MM.1S (cell line): ENCODE measurements at regions not wholly inside any gene's neighbourhood (a gene's known extent, or its start where the extent isn't known, plus 50 kb on each side); places are given as distances from the start of the nearest gene placed in this dataset.

Experiments
- DNase-seq: peaks from one replicate; pipeline ENCODE4 v3.0.0-alpha.2; 2015
- H2AFZ ChIP-seq: fragments of 300-600 bp; sonication (generic); 2 replicates; pipeline ENCODE4 v1.6.0; 2016; ENCODE audit warnings: antibody characterized with exemption, low read length
- H3F3A ChIP-seq: fragments of 300-600 bp; sonication (generic); 2 replicates; pipeline ENCODE4 v1.6.1; 2016; ENCODE audit warnings: mild to moderate bottlenecking, antibody characterized with exemption, low read length, moderate library complexity, mixed read lengths; ENCODE audit not compliant: insufficient read depth
- H3K27ac ChIP-seq: fragments of 300-600 bp; sonication (generic); 2 replicates; pipeline ENCODE4 v1.5.1; 2016; ENCODE audit warnings: mild to moderate bottlenecking, low read length
- H3K27me3 ChIP-seq: fragments of 300-600 bp; sonication (generic); replicated peaks from 2 replicates; pipeline ENCODE4 v1.6.0; 2016; ENCODE audit warnings: low read length; ENCODE audit not compliant: insufficient read depth
- H3K36me3 ChIP-seq: fragments of 300-600 bp; sonication (generic); replicated peaks from 2 replicates; pipeline ENCODE4 v1.6.1; 2016; ENCODE audit warnings: mild to moderate bottlenecking, low read length, mixed read lengths; ENCODE audit not compliant: insufficient read depth
- H3K4me1 ChIP-seq: fragments of 300-600 bp; sonication (generic); 2 replicates; pipeline ENCODE4 v1.6.1; 2016; ENCODE audit warnings: low read length, mixed read lengths
- H3K4me2 ChIP-seq: fragments of 300-600 bp; sonication (generic); 2 replicates; pipeline ENCODE4 v1.6.0; 2016; ENCODE audit warnings: low read depth, low read length
- H3K4me3 ChIP-seq: fragments of 300-600 bp; sonication (generic); 2 replicates; pipeline ENCODE4 v1.5.1; 2016; ENCODE audit warnings: low read length, mixed read lengths
- H3K79me2 ChIP-seq: fragments of 300-600 bp; sonication (generic); 2 replicates; pipeline ENCODE4 v1.6.1; 2016; ENCODE audit warnings: mixed run types, low read length, mixed read lengths
- H3K9ac ChIP-seq: fragments of 300-600 bp; sonication (generic); 2 replicates; pipeline ENCODE4 v1.6.1; 2016; ENCODE audit warnings: low read length, mixed read lengths
- H3K9me2 ChIP-seq: fragments of 300-600 bp; sonication (generic); replicated peaks from 2 replicates; pipeline ENCODE4 v1.6.1; 2016; ENCODE audit warnings: mild to moderate bottlenecking, low read length, mixed read lengths; ENCODE audit not compliant: insufficient read depth
- H3K9me3 ChIP-seq: fragments of 300-600 bp; sonication (generic); replicated peaks from 2 replicates; pipeline ENCODE4 v1.6.1; 2016; ENCODE audit warnings: mild to moderate bottlenecking, low read length, mixed read lengths; ENCODE audit not compliant: insufficient read depth
- H4K20me1 ChIP-seq: fragments of 300-600 bp; sonication (generic); 2 replicates; pipeline ENCODE4 v1.6.1; 2016; ENCODE audit warnings: mild to moderate bottlenecking, low read length, moderate library complexity, mixed read lengths; ENCODE audit not compliant: insufficient read depth
- CTCF ChIP-seq: fragments of 300-600 bp; sonication (generic); IDR thresholded peaks from 2 replicates; pipeline ENCODE4 v1.5.1; 2016; ENCODE audit warnings: antibody characterized with exemption, low read length, mixed read lengths
- EZH2 ChIP-seq: fragments of 300-600 bp; sonication (generic); optimal IDR thresholded peaks from 2 replicates; pipeline ENCODE3; 2017; ENCODE audit warnings: low read depth, mild to moderate bottlenecking, antibody characterized with exemption, low read length, mixed read lengths
- EZH2phosphoT487 ChIP-seq: fragments of 300-600 bp; sonication (generic); IDR thresholded peaks from 2 replicates; pipeline ENCODE4 v1.6.1; 2018; ENCODE audit warnings: antibody characterized with exemption, low read length

- H3K27me3 ChIP-seq: peaks cover 9% of the 10 kb centered on the region; the same call in 1 of the 2 replicates
- H2AFZ ChIP-seq: no peak overlapping the region
- H3K79me2 ChIP-seq: no peaks in the 10 kb centered on the region
- no peak overlapping the region for H3K27ac ChIP-seq
- H3K4me1 ChIP-seq: peaks cover 22% of the 10 kb centered on the region
- peaks cover 14% of the 10 kb centered on the region for H3F3A ChIP-seq
- H3K9me3 ChIP-seq: no peaks in the 10 kb centered on the region
- H4K20me1 ChIP-seq: no peaks in the 10 kb centered on the region
- no peak overlapping the region for H3K4me3 ChIP-seq
- TF ChIP-seq CTCF (no peak), EZH2 (no peak), EZH2phosphoT487 (no peak)
- H3K4me2 ChIP-seq: peak overlapping the region; percentile 58; the same call in 1 of the 2 replicates
- H3K36me3 ChIP-seq: no peaks in the 10 kb centered on the region
- H3K9me2 ChIP-seq: no peaks in the 10 kb centered on the region
- no peak for DNase-seq
- no peak overlapping the region for H3K9ac ChIP-seq
Measured at GRCh38 chr5:174996941-174997340, 272.6 kb downstream of the MSX2 start.

- DNase-seq: no peak
- H3K27ac ChIP-seq: no peak overlapping the region
- H3K79me2 ChIP-seq: no peaks in the 10 kb centered on the region
- no peaks in the 10 kb centered on the region for H3K9me2 ChIP-seq
- H3K4me3 ChIP-seq: no peak overlapping the region
- no peak overlapping the region for H2AFZ ChIP-seq
- H3K9ac ChIP-seq: no peak overlapping the region
- H3K36me3 ChIP-seq: no peaks in the 10 kb centered on the region
- TF ChIP-seq CTCF: no peak
- no peak for TF ChIP-seq EZH2
- TF ChIP-seq EZH2phosphoT487: no peak
- H4K20me1 ChIP-seq: no peaks in the 10 kb centered on the region
- peaks cover 14% of the 10 kb centered on the region for H3F3A ChIP-seq
- peaks cover 9% of the 10 kb centered on the region; the same call in 1 of the 2 replicates for H3K27me3 ChIP-seq
- no peaks in the 10 kb centered on the region for H3K9me3 ChIP-seq
- H3K4me2 ChIP-seq: no peak overlapping the region
- peaks cover 22% of the 10 kb centered on the region for H3K4me1 ChIP-seq
Measured at GRCh38 chr5:174995827-174996226, 271.4 kb downstream of the MSX2 start.

GRCh38 chr5:174991847-174992246, 267.5 kb downstream of the MSX2 start:
- H4K20me1 ChIP-seq: no peaks in the 10 kb centered on the region
- 0 out of 2 replicates have a peak, but pooled peaks cover 9% of the 10 kb centered on the region for H3K27me3 ChIP-seq
- H3K27ac ChIP-seq: no peak overlapping the region
- no peak overlapping the region for H3K4me2 ChIP-seq
- DNase-seq: no peak
- TF ChIP-seq EZH2phosphoT487: no peak
- TF ChIP-seq EZH2: no peak
- TF ChIP-seq CTCF: no peak
- no peaks in the 10 kb centered on the region for H3K9me3 ChIP-seq
- no peak overlapping the region for H3K4me3 ChIP-seq
- no peaks in the 10 kb centered on the region for H3K79me2 ChIP-seq
- no peaks in the 10 kb centered on the region for H3K9me2 ChIP-seq
- H3K4me1 ChIP-seq: peaks cover 3% of the 10 kb centered on the region
- no peak overlapping the region for H2AFZ ChIP-seq
- H3K9ac ChIP-seq: no peak overlapping the region
- H3F3A ChIP-seq: no peaks in the 10 kb centered on the region
- no peaks in the 10 kb centered on the region for H3K36me3 ChIP-seq
